H1 (cell line): ENCODE measurements at regions not wholly inside any gene's neighbourhood (a gene's known extent, or its start where the extent isn't known, plus 50 kb on each side); places are given as distances from the start of the nearest gene placed in this dataset.

Experiments
- CTCF ChIA-PET: fragments of 300-600 bp; sonication (Branson Sonifier 250); formaldehyde crosslinking; loops from one replicate; lab custom pipeline; 2021; ENCODE audit not compliant: partially characterized antibody; lab: Charles Lee
- POLR2A ChIA-PET: fragments of 300-600 bp; sonication (Branson Sonifier 250); formaldehyde crosslinking; loops from one replicate; lab custom pipeline; 2021; ENCODE audit warnings: inconsistent platforms; ENCODE audit not compliant: partially characterized antibody; lab: Charles Lee
- DNase-seq, 2 experiments: peaks; one replicate each; pipeline versions ENCODE4 v3.0.0 to v3.0.0-alpha.2; 2010 to 2022; ENCODE audit warnings: low spot score in 2 of 2, low read depth in 1 of 2, mixed read lengths in 1 of 2
- FAIRE-seq: peaks from 2 replicates; lab custom pipeline; 2011; peaks lifted over from hg19 to GRCh38; lab: Jason Lieb, UNC
- H2AFZ ChIP-seq: 2 replicates; pipeline ENCODE4 v1.8.1; 2012; ENCODE audit warnings: low read length, inconsistent platforms
- H2AK5ac ChIP-seq: 2 replicates; pipeline ENCODE4 v1.6.1; 2013; ENCODE audit warnings: low read depth, low read length
- H2BK120ac ChIP-seq: replicated peaks from 2 replicates; pipeline ENCODE3; 2013; ENCODE audit warnings: low read depth, low read length, inconsistent platforms
- H2BK12ac ChIP-seq: 2 replicates; pipeline ENCODE4 v1.6.1; 2013; ENCODE audit warnings: low read depth, low read length
- H2BK15ac ChIP-seq: 2 replicates; pipeline ENCODE4 v1.6.1; 2013; ENCODE audit warnings: low read length
- H2BK20ac ChIP-seq: 2 replicates; pipeline ENCODE4 v1.6.1; 2013; ENCODE audit warnings: low read length
- H2BK5ac ChIP-seq: 2 replicates; pipeline ENCODE4 v1.6.1; 2013; ENCODE audit warnings: low read depth, low read length
- H3K14ac ChIP-seq: 2 replicates; pipeline ENCODE4 v1.6.1; 2013; ENCODE audit warnings: inconsistent platforms; ENCODE audit not compliant: insufficient read length
- H3K18ac ChIP-seq: 2 replicates; pipeline ENCODE4 v1.6.1; 2013; ENCODE audit warnings: low read length; ENCODE audit errors: extremely low read depth
- H3K23ac ChIP-seq: 2 replicates; pipeline ENCODE4 v1.6.1; 2013; ENCODE audit warnings: inconsistent platforms; ENCODE audit not compliant: insufficient read length
- H3K23me2 ChIP-seq: 2 replicates; pipeline ENCODE4 v1.6.1; 2013; ENCODE audit warnings: low read depth, low read length
- H3K27ac ChIP-seq: 2 replicates; pipeline ENCODE4 v1.6.1; 2011; ENCODE audit warnings: low read depth, low read length, inconsistent platforms
- H3K27me3 ChIP-seq, 4 experiments: replicated peaks in 1 of 4; 1 replicate in 1 of 4; 2 replicates in 3 of 4; pipeline versions ENCODE4 v1.6.1 to v1.8.1; 2011 to 2013; ENCODE audit warnings: low read length in 3 of 4, mild to moderate bottlenecking in 3 of 4, inconsistent platforms in 2 of 4, mixed read lengths in 2 of 4, moderate library complexity in 1 of 4; ENCODE audit not compliant: control insufficient read depth in 3 of 4, insufficient read depth in 3 of 4; ENCODE audit errors: extremely low read depth in 1 of 4
- H3K36me3 ChIP-seq, 4 experiments: 2 replicates each; pipeline versions ENCODE4 v1.6.1 to v1.8.1; 2011 to 2013; ENCODE audit warnings: mild to moderate bottlenecking in 4 of 4, low read length in 3 of 4, moderate library complexity in 2 of 4, control low read depth in 1 of 4, inconsistent platforms in 1 of 4; ENCODE audit not compliant: insufficient read depth in 4 of 4, control insufficient read depth in 2 of 4
- H3K4ac ChIP-seq: replicated peaks from 2 replicates; pipeline ENCODE3; 2013; ENCODE audit warnings: low read length, low read depth, mixed read lengths, inconsistent platforms; ENCODE audit not compliant: insufficient read length
- H3K4me1 ChIP-seq, 4 experiments: replicated peaks in 1 of 4; 1 replicate in 1 of 4; 2 replicates in 3 of 4; pipeline versions ENCODE4 v1.6.1 to v1.8.1; 2011 to 2013; ENCODE audit warnings: low read length in 3 of 4, inconsistent platforms in 2 of 4, mixed read lengths in 1 of 4; ENCODE audit not compliant: insufficient read depth in 4 of 4, control insufficient read depth in 3 of 4
- H3K4me2 ChIP-seq, 2 experiments: 2 replicates each; pipeline versions ENCODE4 v1.6.1 to v1.8.1; 2011 to 2013; ENCODE audit warnings: low read depth in 2 of 2, low read length in 2 of 2, control low read depth in 1 of 2, inconsistent platforms in 1 of 2, mild to moderate bottlenecking in 1 of 2; ENCODE audit not compliant: insufficient read depth in 1 of 2
- H3K4me3 ChIP-seq, 4 experiments: fragments of 200-600, 300-600 bp in 1 of 4; sonication (generic), shearing (Covaris generic), sonication (Bioruptor Twin) in 1 of 4; 2 replicates each; pipeline versions ENCODE4 v1.5.1 to v1.8.1; 2011 to 2016; ENCODE audit warnings: low read length in 4 of 4, low read depth in 3 of 4, control low read depth in 2 of 4, inconsistent platforms in 2 of 4, mild to moderate bottlenecking in 2 of 4, mixed read lengths in 1 of 4, moderate library complexity in 1 of 4; ENCODE audit not compliant: insufficient read depth in 2 of 4; ENCODE audit errors: extremely low read depth in 1 of 4
- H3K56ac ChIP-seq: replicated peaks from 2 replicates; pipeline ENCODE3; 2013; ENCODE audit warnings: low read depth, mild to moderate bottlenecking, mixed read lengths, low read length, inconsistent platforms; ENCODE audit not compliant: insufficient read length
- H3K79me1 ChIP-seq: 2 replicates; pipeline ENCODE4 v1.6.1; 2013; ENCODE audit warnings: low read depth, low read length, control low read depth
- H3K79me2 ChIP-seq, 2 experiments: 2 replicates each; pipeline versions ENCODE4 v1.6.1 to v1.8.1; 2012 to 2013; ENCODE audit warnings: low read length in 2 of 2, mild to moderate bottlenecking in 2 of 2, inconsistent platforms in 1 of 2; ENCODE audit not compliant: insufficient read depth in 2 of 2, control insufficient read depth in 1 of 2
- H3K9ac ChIP-seq, 4 experiments: replicated peaks in 1 of 4; 1 replicate in 1 of 4; 2 replicates in 3 of 4; pipeline versions ENCODE4 v1.6.1 to v1.8.1; 2011 to 2013; ENCODE audit warnings: low read depth in 3 of 4, low read length in 3 of 4, control low read depth in 2 of 4, mild to moderate bottlenecking in 2 of 4, moderate library complexity in 2 of 4, inconsistent platforms in 1 of 4; ENCODE audit errors: extremely low read depth in 1 of 4
- H3K9me3 ChIP-seq, 2 experiments: 2 replicates each; pipeline versions ENCODE4 v1.6.1 to v1.8.1; 2012 to 2013; ENCODE audit warnings: mild to moderate bottlenecking in 2 of 2, moderate library complexity in 2 of 2, control low read depth in 1 of 2, inconsistent platforms in 1 of 2, low read depth in 1 of 2, low read length in 1 of 2, mixed read lengths in 1 of 2; ENCODE audit not compliant: insufficient read depth in 2 of 2
- H4K20me1 ChIP-seq, 2 experiments: replicated peaks in 1 of 2; 2 replicates each; pipeline versions ENCODE3 to v1.8.1; 2011 to 2013; ENCODE audit warnings: inconsistent platforms in 2 of 2, low read length in 2 of 2, mild to moderate bottlenecking in 1 of 2; ENCODE audit not compliant: insufficient read depth in 2 of 2, control insufficient read depth in 1 of 2
- H4K5ac ChIP-seq: 2 replicates; pipeline ENCODE4 v1.6.1; 2013; ENCODE audit warnings: low read length, low read depth, mixed read lengths, inconsistent platforms; ENCODE audit not compliant: insufficient read length
- H4K8ac ChIP-seq: 2 replicates; pipeline ENCODE4 v1.8.0; 2013; ENCODE audit warnings: mild to moderate bottlenecking, moderate library complexity, low read length, inconsistent platforms; ENCODE audit not compliant: insufficient read depth; ENCODE audit errors: extremely low read depth
- H4K91ac ChIP-seq: replicated peaks from 2 replicates; pipeline ENCODE3; 2013; ENCODE audit warnings: low read length, mixed read lengths, inconsistent platforms; ENCODE audit not compliant: insufficient read length
- ASH2L ChIP-seq: fragments of 200-600, 300-600 bp; sonication (generic); IDR thresholded peaks from one replicate; pipeline ENCODE4 v1.7.1; 2017; ENCODE audit warnings: low read length
- ATF3 ChIP-seq: IDR thresholded peaks from 2 replicates; pipeline ENCODE4 v1.6.1; 2011; ENCODE audit warnings: low read depth, mild to moderate bottlenecking, low read length; ENCODE audit not compliant: insufficient read depth
- CHD1 ChIP-seq: IDR thresholded peaks from 2 replicates; pipeline ENCODE4 v1.6.1; 2012; ENCODE audit warnings: low read depth, low read length, improper control_type of control experiment
- HDAC6 ChIP-seq: IDR thresholded peaks from one replicate; pipeline ENCODE4 v1.7.1; 2012; ENCODE audit warnings: low read depth, mild to moderate bottlenecking, inconsistent platforms, low read length, moderate library complexity
- JUND ChIP-seq: IDR thresholded peaks from 2 replicates; pipeline ENCODE4 v1.6.1; 2011; ENCODE audit warnings: mild to moderate bottlenecking, improper control_type of control experiment, low read length
- KDM4A ChIP-seq: IDR thresholded peaks from one replicate; pipeline ENCODE4 v1.7.1; 2012; ENCODE audit warnings: low read depth, mild to moderate bottlenecking, moderate library complexity, low read length, inconsistent platforms; ENCODE audit not compliant: severe bottlenecking
- MAX ChIP-seq: IDR thresholded peaks from 2 replicates; pipeline ENCODE4 v1.6.1; 2012; ENCODE audit warnings: inconsistent platforms
- POLR2AphosphoS5 ChIP-seq: IDR thresholded peaks from 2 replicates; pipeline ENCODE4 v1.6.1; 2011; ENCODE audit warnings: low read depth, low read length
- SRF ChIP-seq: IDR thresholded peaks from 2 replicates; pipeline ENCODE4 v1.6.1; 2011; ENCODE audit warnings: mild to moderate bottlenecking, low read depth, low read length, moderate library complexity
- TAF1 ChIP-seq: IDR thresholded peaks from 2 replicates; pipeline ENCODE4 v1.6.1; 2011; ENCODE audit warnings: mild to moderate bottlenecking, low read depth, low read length
- TBP ChIP-seq: IDR thresholded peaks from 2 replicates; pipeline ENCODE4 v1.6.1; 2011; ENCODE audit warnings: low read depth, low read length, improper control_type of control experiment
- TEAD4 ChIP-seq: IDR thresholded peaks from 2 replicates; pipeline ENCODE4 v1.6.1; 2012; ENCODE audit warnings: low read depth, low read length, inconsistent platforms, mixed read lengths
- YY1 ChIP-seq: IDR thresholded peaks from 2 replicates; pipeline ENCODE4 v1.6.1; 2011; ENCODE audit warnings: low read depth, mild to moderate bottlenecking, low read length
- WGBS, 2 experiments: shearing (Covaris generic) in 1 of 2; methylation state at CpG; one replicate each; pipeline versions ENCODE4 v1.1.6 to v1.1.7; 2013 to 2015; ENCODE audit warnings: low lambda C conversion rate in 2 of 2, mixed read lengths in 2 of 2, inconsistent platforms in 1 of 2, low coverage in 1 of 2, missing lambda C conversion rate in 1 of 2; ENCODE audit not compliant: insufficient replicate concordance in 2 of 2, insufficient coverage in 1 of 2, insufficient read length in 1 of 2; ENCODE audit errors: extremely low coverage in 1 of 2, missing lambda C conversion rate in 1 of 2; 5-methylcytosine and 5-hydroxymethylcytosine counted together

DNA sequence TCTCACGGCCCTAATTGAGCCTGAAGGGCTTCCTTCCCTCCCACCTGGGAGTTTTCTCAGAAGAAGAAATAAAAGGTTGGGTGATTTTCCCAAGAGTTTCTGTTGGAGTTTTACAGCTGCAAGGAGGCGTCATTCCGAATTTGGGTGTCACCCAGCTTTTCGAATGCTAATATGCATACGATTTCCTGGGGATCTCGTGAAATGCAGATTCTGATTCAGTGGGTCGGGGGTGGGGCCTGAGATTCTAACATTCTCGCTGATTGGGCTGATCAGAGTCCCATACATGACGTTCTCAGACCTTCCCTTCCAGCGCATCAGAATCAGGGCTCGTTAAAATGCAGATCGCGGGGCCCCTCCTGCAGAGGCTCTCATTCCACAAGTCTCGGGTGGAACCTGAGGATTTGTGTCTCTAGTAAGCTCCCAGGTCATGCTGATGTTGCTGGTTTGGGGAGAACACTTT lies 125.8 kb upstream of the STX18 start:
- Histone ChIP-seq H2BK5ac (peak overlapping the region; percentile 85), H3K23ac (no peak overlapping the region), H3K56ac (no peak overlapping the region), H3K14ac (no peak overlapping the region), H4K5ac (peak overlapping the region; percentile 63), H2AK5ac (peak overlapping the region; percentile 67; the same call in 1 of the 2 replicates), H2AFZ (no peak overlapping the region), H3K27me3 (no peaks in the 10 kb centered on the region; a peak in 3 of 7 replicates), H2BK120ac (peak overlapping the region; percentile 86), H3K4ac (peak overlapping the region; percentile 15), H2BK15ac (no peak overlapping the region), H3K9ac (peak overlapping the region in 2 of 4 experiments; percentile 5 to 11; a peak in 2 of 7 replicates), H3K79me2 (no peaks in the 10 kb centered on the region), H4K91ac (peak overlapping the region; percentile 54), H3K9me3 (no peaks in the 10 kb centered on the region), H3K18ac (peak overlapping the region; percentile 80), H2BK20ac (peak overlapping the region; percentile 6; the same call in 1 of the 2 replicates), H3K4me2 (peak overlapping the region; percentile 69 to 86), H3K23me2 (peaks cover 4% of the 10 kb centered on the region; the same call in 1 of the 2 replicates), H2BK12ac (peak overlapping the region; percentile 52; the same call in 1 of the 2 replicates), H3K4me3 (peak overlapping the region; percentile 12 to 52 (median 22); a peak in 7 of 8 replicates), H3K79me1 (no peaks in the 10 kb centered on the region), H3K4me1 (peaks cover 14 to 25% (median 20%) of the 10 kb centered on the region in 4 experiments), H4K8ac (peak overlapping the region; percentile 1; the same call in 1 of the 2 replicates), H3K36me3 (no peaks in the 10 kb centered on the region), H3K27ac (peak overlapping the region; percentile 73; the same call in 1 of the 2 replicates), H4K20me1 (no peaks in the 10 kb centered on the region)
- FAIRE-seq (peak; percentile 96), DNase-seq (peak in 1 of 2 experiments; percentile 72)
- CTCF ChIA-PET, result interaction anchor here (0.5 to 6.1 kb wide), 11 partner anchors 10 to 181 kb away, joined by 3 to 61 read pairs (median 5); no protein-coding TSS in a partner anchor
- 2% methylated on average over 14 of the region's 14 CpGs; no CpG with 5 or more reads in 1 of the 2 experiments for WGBS, 2 experiments
- POLR2A ChIA-PET, result interaction anchor here (0.6 to 2.7 kb wide), 14 partner anchors 9 to 1977 kb away, joined by 3 to 11 read pairs (median 4); partner anchors contain the start of gene STX18
- TF ChIP-seq ASH2L, result no peak
- TF ChIP-seq CHD1, result no peak
- TF ChIP-seq YY1, result no peak
- no peak for TF ChIP-seq SRF
- TF ChIP-seq TEAD4, result no peak
- no peak for TF ChIP-seq HDAC6
- TF ChIP-seq MAX, result no peak
- no peak for TF ChIP-seq POLR2AphosphoS5
- no peak for TF ChIP-seq ATF3
- peak; percentile 34 for TF ChIP-seq KDM4A
- 0 out of 2 replicates have a peak, but pooled peaks have one; percentile 13 for TF ChIP-seq TBP
- TF ChIP-seq TAF1, result peak; percentile 16; the same call in 1 of the 2 replicates
- no peak for TF ChIP-seq JUND
